GM21786 (cell line): ENCODE measurements at regions not wholly inside any gene's neighbourhood (a gene's known extent, or its start where the extent isn't known, plus 50 kb on each side); places are given as distances from the start of the nearest gene placed in this dataset.
"Not testable (repeated sequence)": the region's sequence is repeated elsewhere in the genome, so short reads cannot be mapped to it uniquely, and the experiment has no call there.

ENCODE experiments used
- ATAC-seq: cut with Tn5 transposase; IDR thresholded peaks from one replicate; pipeline ENCODE4 v1.9.1; 2021; ENCODE audit not compliant: unreplicated experiment

- no peak for ATAC-seq
Measured at GRCh38 chr5:10130881-10131280, 118.8 kb downstream of the ATPSCKMT start.

GRCh38 chr5:10126900-10127299, 122.8 kb downstream of the ATPSCKMT start:
- ATAC-seq = no peak

- ATAC-seq = no peak
Measured at GRCh38 chr5:10125116-10125515, 124.6 kb downstream of the ATPSCKMT start.

GRCh38 chr5:10124287-10124686, 125.4 kb downstream of the ATPSCKMT start:
- no peak for ATAC-seq

- no peak for ATAC-seq
Measured at GRCh38 chr5:10123254-10123989, 126.3 kb downstream of the ATPSCKMT start.

- ATAC-seq = no peak
Measured at GRCh38 chr5:10122076-10122726, 127.5 kb downstream of the ATPSCKMT start.

GRCh38 chr5:10120934-10121333, 128.8 kb downstream of the ATPSCKMT start:
- no peak for ATAC-seq

- ATAC-seq = no peak
Measured at GRCh38 chr5:10118150-10118549, 131.5 kb downstream of the ATPSCKMT start.

GRCh38 chr5:10116594-10116993, 133.1 kb downstream of the ATPSCKMT start:
- ATAC-seq = no peak

GRCh38 chr5:10115669-10116068, 134.0 kb downstream of the ATPSCKMT start:
- ATAC-seq = no peak

GRCh38 chr5:10111571-10111970, 138.1 kb downstream of the ATPSCKMT start:
- ATAC-seq = no peak

- ATAC-seq = no peak
Measured at GRCh38 chr5:10110228-10110627, 139.5 kb downstream of the ATPSCKMT start.

- ATAC-seq = no peak
Measured at GRCh38 chr5:10109299-10109698, 140.4 kb downstream of the ATPSCKMT start.

GRCh38 chr5:10106806-10107205, 142.9 kb downstream of the ATPSCKMT start:
- ATAC-seq = no peak

- ATAC-seq = no peak
Measured at GRCh38 chr5:10106285-10106684, 143.4 kb downstream of the ATPSCKMT start.

- no peak for ATAC-seq
Measured at GRCh38 chr5:10102706-10103497, 146.8 kb downstream of the ATPSCKMT start.

- ATAC-seq = not testable (repeated sequence)
Measured at GRCh38 chr5:10102235-10102634, 147.5 kb downstream of the ATPSCKMT start.

GRCh38 chr5:10099548-10099947, 150.1 kb downstream of the ATPSCKMT start:
- ATAC-seq = no peak

GRCh38 chr5:10091701-10092100, 158.0 kb downstream of the ATPSCKMT start:
- ATAC-seq = no peak

- ATAC-seq = no peak
Measured at GRCh38 chr5:10090074-10090473, 159.6 kb downstream of the ATPSCKMT start.

GRCh38 chr5:10085185-10085584, 164.5 kb downstream of the ATPSCKMT start:
- no peak for ATAC-seq

- ATAC-seq = no peak
Measured at GRCh38 chr5:10081584-10081983, 168.1 kb downstream of the ATPSCKMT start.
